HG03378 (cell line): ENCODE measurements at regions not wholly inside any gene's neighbourhood (a gene's known extent, or its start where the extent isn't known, plus 50 kb on each side); places are given as distances from the start of the nearest gene placed in this dataset.

ENCODE experiments used
- ATAC-seq: cut with Tn5 transposase; IDR thresholded peaks from one replicate; pipeline ENCODE4 v1.9.1; 2021; ENCODE audit warnings: mild to moderate bottlenecking, moderate library complexity; ENCODE audit not compliant: unreplicated experiment

DNA sequence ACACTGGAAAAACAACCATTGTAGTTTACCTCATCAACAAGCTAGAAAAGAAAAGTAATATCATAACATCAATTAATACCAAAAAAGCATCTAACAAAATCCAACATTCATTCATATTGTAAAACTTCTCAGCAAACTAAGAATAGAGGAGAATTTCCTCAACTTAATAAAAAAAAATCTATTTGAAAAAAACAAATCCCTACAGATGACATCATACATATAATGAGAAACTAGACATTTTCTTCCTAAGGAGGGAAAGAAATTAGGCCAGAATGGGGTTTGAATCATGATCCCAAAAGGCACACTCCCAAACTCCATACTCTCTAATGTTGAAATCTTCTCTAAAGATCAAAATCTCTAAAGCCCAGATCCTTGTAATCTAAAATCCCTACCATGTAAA, 460.0 kb downstream of the IRS1 start:
- ATAC-seq = no peak

DNA sequence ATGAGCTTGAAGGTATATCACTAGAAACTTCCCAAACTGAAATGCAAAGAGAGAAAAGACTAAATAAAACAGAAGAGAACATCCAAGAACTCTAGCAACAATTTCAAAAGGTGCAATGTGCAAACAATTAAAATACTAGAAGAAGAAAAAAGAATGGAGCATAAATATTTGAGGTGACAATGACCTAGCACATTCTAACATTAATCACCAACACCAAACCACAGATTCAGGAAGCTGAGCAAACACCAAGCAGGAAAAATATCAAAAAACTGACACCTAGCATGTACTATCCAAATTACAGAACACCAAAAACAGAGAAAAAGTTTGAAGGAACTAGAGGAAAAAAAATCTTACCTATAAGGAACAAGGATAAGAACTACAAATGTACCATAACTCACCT, 460.8 kb downstream of the IRS1 start:
- ATAC-seq = no peak

GRCh38 chr2:226337941-226338600, 461.5 kb downstream of the IRS1 start:
- ATAC-seq = no peak

DNA sequence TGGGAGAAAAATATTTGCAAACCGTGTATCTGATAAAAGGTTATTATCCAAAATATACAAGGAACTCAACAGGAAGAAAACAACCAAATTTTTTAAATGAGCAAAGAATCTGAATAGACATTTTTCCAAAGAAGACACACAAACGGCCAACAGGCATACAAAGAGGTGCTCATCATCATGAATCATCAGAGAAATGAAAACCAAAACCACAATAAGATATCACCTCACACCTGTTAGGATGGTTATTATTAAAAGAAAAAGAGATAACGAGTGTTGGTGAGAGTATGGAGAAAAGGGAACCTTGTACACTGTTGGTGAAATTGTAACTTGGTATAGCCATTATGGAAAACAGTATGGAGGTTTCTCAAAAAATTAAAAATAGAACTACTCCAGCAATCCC, 463.3 kb downstream of the IRS1 start:
- no peak for ATAC-seq

GRCh38 chr2:226334981-226335720, 464.5 kb downstream of the IRS1 start:
- no peak for ATAC-seq

GRCh38 chr2:226333388-226333787, 466.2 kb downstream of the IRS1 start:
- no peak for ATAC-seq

GRCh38 chr2:226330206-226330605, 469.4 kb downstream of the IRS1 start:
- no peak for ATAC-seq

DNA sequence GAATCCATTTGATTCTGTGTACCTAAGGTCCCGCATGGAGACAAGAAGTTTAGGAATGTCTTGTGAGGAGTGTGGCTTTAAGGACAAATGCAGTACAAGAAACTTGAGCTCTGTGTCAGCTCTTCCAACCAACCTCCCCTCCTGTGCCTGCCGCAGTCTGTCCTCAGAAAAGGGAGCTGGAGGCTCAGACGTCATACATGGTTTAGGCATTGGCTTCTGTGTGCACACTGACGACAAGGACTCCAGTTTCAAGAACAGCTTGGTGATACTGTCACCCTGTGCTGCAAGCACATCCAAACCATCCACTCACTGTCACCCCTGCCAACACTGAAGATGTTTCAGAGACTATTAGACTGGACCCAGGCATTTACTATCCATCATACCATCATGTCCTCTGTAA, 470.4 kb downstream of the IRS1 start:
- no peak for ATAC-seq

GRCh38 chr2:226327830-226328229, 471.8 kb downstream of the IRS1 start:
- ATAC-seq = no peak

DNA sequence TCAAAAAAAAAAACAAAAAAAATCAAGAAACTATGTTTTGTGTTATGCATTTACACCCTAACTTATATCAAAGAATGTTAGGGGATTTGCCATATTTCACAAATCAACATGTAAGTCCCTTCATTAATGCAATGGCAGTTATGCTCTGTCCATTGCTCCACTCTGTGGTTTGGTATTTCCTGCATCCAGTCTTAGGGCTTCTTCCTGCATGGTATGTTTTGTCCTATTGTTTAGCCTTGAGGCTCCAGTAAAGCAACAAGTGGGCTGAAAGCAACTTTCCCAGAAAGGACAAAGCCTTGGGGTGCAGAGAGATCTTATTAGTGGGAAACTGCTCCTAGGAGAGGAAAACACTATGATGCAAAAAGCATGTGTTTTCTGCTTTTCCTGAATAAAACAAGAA, 474.1 kb downstream of the IRS1 start:
- ATAC-seq = no peak

DNA sequence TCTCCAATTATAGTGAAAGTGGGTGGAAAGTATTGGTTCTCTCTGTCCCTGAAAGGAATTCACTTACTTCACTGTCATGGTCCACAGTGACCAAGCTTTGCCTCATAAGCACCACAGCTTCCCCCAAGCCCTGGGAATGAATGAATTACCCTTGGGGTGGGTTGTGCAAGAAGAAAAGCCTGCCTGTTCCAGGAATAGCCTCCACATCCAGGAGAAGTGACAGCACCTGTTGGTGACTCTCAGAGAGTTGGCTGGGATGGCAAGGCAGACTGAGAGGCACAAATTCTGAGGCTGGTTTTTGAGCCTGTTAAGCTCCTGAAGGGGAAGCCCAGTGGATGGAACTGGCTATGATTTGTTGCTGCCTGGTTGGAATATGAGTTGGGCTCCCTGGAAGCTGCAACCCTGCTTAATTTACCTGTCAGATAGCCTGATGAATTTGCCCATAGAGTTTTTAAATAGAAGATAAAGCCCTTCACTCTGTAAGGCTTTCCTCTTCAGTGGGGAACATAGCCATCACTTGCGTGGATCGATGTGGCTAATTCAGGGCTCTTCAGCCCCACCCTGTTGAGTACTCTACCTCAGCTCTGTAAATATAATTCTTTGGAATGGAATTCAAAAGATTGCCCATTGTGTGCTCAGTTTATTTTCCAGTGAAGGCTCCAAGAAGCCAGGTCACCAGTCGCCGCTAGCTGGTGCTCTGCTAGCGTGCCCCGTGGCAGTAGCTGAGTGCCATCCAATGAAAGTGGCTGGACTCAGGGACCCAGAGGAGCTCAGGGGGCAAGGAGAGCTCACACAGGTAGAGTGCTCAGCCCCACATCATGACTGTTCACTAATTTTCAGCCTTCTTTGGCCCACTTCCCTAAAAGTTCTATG, 479.3 kb downstream of the IRS1 start:
- no peak for ATAC-seq

DNA sequence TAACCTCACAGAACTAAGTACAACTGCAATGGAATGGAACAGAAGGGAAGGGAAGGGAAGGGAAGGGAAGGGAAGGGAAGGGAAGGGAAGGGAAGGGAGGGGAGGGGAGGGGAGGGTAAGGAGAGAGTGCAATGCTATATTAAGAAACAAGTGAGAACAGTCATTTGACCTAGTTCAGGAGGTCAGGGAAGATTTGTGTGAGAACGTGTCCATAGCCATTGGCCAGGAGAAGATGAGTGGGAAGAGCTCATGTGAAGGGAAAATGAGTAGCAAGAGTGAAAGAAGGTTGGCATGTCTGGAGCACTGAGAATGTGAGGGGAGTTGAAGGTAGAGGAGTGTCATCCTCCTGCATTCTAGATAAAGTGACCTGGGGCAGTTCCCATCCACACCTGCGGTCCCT, 481.6 kb downstream of the IRS1 start:
- ATAC-seq = no peak

DNA sequence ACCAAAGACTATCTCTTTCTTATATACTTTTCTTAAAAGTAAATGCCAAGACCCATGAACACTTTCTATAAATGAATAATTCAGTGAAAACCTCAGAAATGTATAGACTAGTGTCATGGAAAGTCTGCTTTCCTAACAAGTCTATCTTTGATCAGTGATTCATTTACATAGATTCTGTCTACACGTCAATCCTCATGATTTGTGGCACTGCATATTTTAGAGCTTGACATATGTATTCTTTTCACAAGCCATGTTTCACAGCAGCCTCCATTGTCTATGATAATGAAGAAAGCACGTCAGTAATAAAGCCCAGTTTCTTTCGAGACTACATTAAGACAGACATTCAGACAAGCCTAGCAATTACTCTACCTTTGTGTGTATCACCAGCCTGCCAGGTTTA, 486.6 kb downstream of the IRS1 start:
- ATAC-seq = no peak

DNA sequence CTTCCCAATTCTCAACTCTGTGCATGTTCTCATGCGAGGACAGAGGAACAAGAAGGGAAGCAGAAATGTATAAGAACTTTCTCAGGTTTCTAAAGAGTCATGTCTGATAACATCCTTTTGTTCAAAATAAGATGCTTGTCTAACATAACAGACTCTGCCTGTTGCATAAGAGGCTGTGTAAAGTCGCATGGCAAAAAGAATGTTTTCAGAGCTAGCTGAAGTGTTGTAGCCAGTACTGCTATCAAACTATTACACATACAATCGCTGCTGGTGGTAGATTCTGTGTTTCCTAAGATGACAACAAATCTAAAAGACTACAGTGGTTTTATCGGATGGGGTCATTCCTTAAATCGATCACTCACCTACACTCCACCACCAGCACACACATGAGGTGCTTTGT, 487.5 kb downstream of the IRS1 start:
- ATAC-seq = no peak

DNA sequence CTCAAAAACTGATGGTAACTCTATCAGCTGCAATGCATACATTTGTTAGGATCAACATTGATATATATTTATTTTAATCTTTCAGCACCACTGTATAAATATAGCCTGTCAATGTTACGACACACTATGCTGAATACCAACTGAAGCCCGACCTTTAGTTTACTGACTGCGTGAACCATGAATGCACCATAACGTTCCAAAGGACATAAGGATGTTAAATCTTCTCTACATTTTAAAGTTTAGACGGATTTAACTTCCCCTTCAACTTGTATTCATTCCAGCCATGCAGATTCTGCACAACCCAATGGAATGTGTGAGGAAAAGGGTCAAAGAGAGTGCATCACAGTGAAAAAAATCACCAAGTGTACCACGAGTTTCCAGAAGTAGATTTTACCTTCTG, 489.5 kb downstream of the IRS1 start:
- no peak for ATAC-seq

GRCh38 chr2:226308986-226309385, 490.6 kb downstream of the IRS1 start:
- no peak for ATAC-seq

GRCh38 chr2:226308323-226308680, 491.3 kb downstream of the IRS1 start:
- no peak for ATAC-seq

- ATAC-seq = no peak
These were observed 491.9 kb downstream of the IRS1 start for GRCh38 chr2:226307487-226308322.

DNA sequence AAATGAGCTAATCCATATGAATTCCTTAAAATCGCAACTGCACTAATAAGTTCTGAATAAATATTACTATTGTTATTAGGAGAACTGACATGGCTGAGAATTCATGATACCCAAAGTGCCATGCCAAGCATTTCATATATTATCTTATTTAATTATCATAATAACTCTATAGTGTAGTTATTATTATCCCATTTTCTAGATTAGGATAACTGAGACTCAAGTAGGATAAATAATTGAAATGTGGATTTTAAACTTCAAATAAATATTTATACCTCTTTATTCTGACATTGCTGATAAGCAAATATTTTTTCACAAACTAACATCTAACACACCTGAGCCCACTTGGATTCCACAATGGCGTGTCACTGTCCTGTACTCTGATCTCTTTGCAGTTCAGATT, 492.7 kb downstream of the IRS1 start:
- ATAC-seq = no peak

DNA sequence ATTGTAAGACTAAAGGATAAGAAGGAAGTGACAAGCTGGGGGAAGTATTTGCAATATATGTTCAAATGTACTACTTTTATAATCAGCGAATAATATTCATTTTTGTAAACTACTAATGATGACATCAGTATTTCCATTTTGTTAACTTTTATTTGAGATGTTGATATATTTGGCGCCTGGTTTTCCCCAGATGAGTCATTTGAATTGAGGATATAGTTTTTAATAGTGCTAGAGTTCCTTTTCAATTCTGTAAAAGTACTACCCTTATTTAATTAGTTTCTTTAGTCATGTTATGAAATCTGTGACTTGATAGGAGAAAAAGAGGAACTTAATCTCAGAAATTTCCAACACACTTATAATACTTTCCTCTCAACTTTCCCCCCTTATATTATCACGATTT, 495.3 kb downstream of the IRS1 start:
- no peak for ATAC-seq

GRCh38 chr2:226303707-226304106, 495.9 kb downstream of the IRS1 start:
- ATAC-seq = no peak
